GM21576 (cell line): ENCODE measurements at regions not wholly inside any gene's neighbourhood (a gene's known extent, or its start where the extent isn't known, plus 50 kb on each side); places are given as distances from the start of the nearest gene placed in this dataset.
"Not testable (repeated sequence)": the region's sequence is repeated elsewhere in the genome, so short reads cannot be mapped to it uniquely, and the experiment has no call there.

Experiments
- ATAC-seq: cut with Tn5 transposase; IDR thresholded peaks from one replicate; pipeline ENCODE4 v1.9.1; 2021; ENCODE audit warnings: mild to moderate bottlenecking, moderate library complexity; ENCODE audit not compliant: unreplicated experiment

DNA sequence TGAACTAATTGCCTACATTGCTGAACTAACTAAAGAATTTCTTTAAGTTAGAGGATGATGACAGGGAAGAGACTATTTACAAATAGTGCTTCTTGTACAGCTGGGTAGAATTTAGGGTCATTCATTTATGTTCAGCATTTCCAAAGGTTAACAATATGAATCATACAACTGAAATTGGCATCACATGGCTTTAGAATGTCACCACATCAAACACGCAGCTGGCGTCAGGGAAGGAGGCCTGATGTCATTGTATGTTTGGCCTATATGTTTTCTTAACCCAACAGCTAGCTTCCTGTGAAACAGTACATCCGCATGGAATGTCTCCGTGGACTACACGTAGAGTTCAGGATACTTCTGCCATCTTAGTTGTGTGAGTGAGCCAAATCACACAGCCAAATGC, 99.0 kb upstream of the TNFSF11 start:
- ATAC-seq: no peak

DNA sequence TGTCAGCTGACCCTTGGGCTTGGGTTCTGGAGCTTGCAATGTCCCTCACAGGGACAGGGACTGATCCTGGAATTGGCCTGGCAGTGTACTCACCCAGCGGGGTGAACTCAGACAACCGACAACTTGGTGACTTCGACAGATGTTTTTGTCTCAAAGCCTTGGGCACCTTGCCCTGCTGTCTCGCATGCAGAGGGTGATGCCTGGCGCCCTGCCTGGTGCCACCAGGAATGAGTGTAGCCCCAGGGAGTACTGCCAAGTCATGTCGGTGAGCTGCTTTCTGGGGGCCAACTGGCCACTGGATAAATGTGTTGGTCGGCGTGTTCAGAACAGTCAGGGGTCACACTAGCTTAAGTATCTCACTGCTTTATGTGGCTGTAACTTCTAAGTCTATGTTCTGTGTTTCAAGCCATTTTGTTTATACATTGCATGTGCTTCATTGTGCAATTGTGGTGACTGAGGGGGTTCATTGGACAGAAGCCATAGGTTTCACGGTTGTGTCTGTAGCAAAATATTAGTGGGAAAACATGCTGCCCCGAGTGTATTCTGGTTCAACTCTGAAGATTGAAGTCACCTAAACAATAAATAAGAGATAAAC, 96.3 kb upstream of the TNFSF11 start:
- ATAC-seq: no peak

DNA sequence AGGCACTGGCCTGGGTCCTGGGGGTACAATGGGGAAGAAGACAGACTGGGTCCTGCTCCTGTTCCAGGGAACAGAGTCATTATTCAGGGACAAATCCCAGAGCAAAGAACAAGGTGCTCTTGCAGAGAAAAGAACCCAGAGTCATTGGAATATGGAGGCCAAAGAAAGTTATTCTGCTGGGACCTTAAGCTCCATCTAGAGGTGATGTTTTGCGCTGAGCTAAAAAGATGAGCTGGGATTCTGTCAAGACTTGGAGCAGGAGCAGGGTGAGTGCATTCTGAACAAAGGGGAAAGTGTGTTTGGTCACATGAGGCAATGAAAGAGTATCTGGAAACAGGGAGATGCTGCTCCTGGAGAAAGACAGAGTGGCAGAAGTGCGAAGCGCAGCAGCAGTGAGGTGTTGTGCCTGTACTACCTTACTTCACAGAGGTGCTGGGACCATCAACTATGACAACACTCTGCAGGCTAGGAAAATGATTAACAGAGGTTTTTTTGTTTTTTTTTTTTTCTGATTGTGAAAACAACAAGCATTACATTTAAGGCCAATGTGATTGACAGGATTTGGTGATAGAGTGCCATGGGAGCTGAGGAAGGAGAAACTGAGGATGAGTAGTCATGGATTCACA, 95.3 kb upstream of the TNFSF11 start:
- no peak for ATAC-seq

DNA sequence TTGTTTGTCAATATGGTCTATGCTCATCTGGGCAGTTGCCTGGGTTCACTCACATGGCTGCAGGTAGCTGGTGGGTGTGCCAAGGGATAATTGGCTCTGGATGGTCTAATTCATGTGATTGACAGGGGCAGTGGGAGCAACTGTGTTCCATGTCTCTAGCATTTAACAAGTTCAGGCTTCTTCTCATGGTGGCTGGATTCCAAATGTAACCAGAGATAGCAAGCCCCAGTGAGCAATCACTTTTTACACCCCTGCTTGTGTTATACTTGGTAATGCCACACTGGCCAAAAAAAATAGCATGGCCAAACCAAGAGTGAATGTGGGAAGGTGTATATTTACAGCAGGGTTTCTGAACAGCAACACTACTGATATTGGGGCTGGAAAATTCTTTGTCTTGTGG, 89.6 kb upstream of the TNFSF11 start:
- ATAC-seq: no peak

DNA sequence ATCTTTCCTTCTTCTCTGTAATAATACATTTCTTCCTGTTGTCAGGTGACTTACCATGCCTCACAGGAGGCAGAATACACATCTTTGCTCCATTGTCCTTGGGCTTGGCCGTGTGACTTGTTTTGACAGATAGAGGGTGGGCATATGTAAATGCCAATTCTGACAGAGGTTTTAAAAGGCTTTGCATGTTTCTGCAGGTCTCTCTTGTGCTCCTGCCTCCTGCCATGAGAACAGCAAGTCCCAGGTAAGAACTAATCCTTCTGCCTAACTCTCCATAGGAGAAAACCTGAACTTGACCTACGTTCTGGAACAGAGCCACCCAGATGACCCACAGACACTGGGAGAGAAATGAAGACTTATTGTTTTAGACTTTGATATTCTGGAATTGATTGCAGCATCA, 88.7 kb upstream of the TNFSF11 start:
- ATAC-seq: no peak

DNA sequence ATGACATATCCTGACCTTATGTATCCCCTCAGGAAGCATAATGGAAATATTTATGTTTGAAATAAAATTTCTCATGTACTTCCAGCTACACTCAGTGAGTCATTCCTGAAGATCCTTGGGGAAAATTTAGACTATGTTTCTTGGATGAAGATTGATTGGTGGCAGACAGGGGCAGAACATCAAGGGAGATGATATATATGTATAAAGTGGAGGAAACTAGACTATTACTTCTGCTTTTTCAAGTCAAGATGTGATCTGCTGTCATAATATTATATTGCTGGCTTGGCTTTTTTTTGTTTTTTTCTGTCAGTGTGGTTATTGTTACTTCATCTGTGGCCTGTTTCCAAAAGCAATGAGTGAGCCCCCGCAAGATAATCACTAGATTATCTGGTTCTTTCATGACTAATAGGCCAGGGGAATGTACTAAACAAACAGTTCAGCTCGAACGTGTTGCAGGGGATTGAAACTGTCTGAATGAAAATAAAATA, 87.2 kb upstream of the TNFSF11 start:
- ATAC-seq: no peak

DNA sequence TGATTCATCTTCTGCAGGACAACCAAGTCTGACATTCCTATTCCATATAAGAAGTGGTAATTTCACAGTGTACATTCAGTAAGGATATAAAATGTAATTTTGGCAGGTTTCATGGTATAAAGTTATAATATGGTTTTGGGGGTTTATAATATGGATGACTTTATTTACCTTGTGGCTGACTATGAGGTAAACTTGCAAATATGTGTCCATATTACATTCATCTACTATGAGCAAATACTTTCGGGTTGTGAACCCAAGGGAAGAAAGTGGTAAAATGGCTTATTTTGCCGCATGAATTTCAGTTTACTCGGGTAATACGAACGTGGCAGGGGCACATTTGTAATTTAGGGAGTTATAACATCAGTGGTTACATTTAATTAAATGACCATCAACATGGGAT, 86.7 kb upstream of the TNFSF11 start:
- no peak for ATAC-seq

DNA sequence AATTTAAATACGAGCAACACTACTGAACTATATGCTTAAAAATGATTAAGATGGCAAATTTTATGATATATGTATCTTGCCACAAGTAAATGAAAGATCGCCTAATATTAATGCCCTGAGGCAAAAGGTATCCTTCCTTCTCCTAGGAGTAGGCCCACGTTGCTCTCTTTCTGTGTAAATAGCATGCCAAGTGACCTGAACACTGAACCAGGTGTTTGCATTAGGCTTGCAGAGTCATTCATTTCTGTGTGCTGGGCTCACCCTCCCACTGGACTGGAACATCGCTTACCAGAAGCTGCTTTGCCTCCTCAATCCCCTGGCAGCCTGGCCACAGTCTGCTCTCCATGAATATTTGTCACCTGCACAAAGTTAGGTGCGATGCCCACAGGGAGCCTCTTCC, 83.3 kb upstream of the TNFSF11 start:
- no peak for ATAC-seq

DNA sequence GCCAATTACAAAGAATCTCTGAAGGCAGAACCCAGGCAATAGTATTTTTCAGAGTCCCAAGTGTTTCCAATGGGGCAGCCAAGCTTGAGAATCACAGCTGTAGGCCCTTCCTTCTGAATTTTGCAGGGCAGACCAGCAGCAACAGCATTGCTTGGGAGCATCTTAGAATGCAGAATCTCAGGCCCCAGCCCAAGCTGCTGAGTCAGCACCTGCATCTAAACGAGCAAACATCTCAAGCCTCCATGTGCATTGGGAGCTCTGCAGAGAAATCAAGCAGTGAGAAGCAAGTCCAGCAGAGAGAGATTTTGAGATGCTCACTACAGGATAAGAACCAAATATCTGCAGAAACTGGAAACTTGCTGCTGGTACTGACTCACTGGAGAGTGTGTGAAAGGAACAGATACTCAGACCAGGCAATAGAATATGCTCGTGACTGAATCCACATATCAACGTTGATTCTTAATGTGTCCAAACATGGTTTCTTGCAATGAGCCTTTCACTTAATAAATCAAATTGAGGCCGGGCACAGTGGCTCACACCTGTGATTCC, 81.5 kb upstream of the TNFSF11 start:
- no peak for ATAC-seq

DNA sequence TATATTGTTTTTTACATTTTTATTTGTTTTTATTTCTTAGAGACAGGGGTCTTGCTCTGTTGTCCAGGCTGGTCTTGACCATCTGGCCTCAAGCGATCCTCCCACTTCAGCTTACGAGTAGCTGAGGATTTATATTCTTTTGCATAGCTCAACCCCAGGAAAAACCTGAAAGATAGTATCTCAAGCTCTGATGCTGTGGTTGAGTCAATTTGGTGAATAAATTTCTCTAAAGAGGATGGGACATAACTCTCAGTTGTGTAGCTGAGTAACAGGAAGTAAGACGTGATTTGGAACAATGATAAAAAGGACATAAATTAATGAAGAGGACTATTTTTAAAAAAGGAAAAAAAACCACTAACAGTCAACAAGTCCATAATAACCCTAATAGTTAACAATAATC, 79.8 kb upstream of the TNFSF11 start:
- no peak for ATAC-seq

DNA sequence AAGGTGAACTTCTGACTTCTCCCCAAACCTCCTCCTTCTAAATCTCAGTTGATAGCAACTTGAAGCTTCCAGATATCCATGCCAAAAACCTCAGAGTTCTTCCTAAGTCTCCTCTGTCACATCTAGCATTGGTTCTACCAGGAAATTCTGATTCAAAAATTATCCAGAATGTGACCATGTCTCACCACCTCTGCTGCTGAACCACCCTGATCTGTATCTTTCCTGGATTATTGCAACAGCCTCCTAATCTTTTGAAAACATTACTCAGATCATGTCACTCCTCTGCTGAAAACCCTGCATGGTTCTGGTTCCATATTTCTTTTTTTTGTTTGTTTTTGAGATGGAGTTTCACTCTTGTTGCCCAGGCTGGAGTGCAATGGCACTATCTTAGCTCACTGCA, 78.7 kb upstream of the TNFSF11 start:
- no peak for ATAC-seq

DNA sequence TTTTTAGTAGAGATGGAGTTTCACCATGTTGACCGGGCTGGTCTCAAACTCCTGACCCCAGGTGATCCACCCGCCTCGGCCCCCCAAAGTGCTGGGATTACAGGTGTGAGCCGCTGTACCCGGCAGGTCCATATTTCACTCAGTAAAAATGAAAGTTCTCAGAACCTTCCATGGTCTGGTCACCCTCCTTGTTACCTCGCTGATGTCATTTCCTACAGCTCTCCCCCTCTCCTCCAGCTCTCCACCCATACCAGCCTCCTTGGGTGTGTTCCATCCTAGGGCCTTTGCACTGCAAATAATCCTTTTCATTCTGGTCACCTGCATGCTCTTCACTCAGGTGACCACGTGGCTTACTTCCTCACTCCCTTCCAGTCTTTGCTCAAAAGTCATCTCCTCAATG, 78.2 kb upstream of the TNFSF11 start:
- no peak for ATAC-seq

DNA sequence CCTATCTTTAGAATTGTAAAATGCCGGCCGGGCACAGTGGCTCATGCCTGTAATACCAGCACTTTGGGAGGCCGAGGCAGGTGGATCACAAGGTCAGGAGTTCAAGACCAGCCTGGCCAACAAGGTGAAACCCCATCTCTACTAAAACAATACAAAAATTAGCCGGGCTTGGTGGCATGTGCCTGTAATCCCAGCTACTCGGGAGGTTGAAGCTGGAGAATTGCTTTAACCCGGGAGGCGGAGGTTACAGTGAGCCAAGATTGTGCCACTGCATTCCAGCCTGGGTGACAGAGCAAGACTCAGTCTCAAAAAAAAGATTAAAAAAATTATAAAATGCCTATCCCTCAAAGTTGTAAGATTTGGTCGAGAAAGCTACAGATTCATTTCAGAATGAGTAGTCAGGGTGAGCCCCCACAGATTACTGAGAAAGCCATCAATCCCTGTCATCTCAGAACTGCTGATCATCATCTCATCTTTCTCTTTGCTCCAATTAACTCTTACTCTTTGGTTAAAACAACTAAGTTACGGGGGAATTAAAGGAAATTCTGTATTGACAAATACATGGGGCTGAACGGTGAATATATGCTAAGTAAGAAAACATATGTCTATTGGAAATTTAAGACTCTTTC, 76.9 kb upstream of the TNFSF11 start:
- ATAC-seq: not testable (repeated sequence)

DNA sequence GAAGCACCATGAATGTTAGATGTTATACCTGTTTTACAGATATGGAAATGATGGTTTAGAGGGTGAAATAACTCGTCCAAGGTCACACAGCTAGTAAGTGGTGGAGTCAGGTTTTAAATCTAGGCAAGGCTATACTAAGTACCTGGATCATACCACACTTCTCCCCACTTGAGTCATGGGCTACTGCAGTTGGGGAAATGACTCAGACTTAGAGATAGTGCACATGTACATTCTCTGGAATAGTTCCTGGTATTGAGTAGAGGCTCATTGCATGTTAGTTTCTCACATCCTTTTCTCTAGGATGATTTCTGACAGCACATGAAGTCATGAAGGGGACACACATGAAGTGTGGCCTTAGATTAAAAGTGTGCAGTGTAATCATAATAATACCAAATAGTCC, 76.2 kb upstream of the TNFSF11 start:
- ATAC-seq: peak; percentile 86

DNA sequence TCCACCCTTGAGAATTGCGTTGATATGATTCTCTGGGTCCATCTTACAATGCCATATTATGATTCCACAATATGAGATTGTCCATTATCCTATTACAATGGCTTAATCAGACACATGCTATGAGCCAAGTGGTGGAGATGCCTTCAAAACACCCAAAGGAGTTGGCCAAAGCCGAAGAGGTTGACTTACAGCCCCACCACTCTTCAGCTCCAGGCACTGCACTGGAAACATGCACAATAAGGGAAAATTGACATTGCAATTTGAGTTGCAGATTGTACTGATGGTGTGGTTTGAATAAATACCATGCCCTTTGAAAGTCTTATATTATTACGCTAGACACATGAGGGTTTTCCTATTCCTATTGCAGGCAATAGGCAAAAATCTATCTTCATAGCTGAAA, 75.4 kb upstream of the TNFSF11 start:
- no peak for ATAC-seq
